ENCODE measurements at regions not wholly inside any gene's neighbourhood (a gene's known extent, or its start where the extent isn't known, plus 50 kb on each side); places are given as distances from the start of the nearest gene placed in this dataset.

GRCh38 chr3:30161375-30161774 is 445.0 kb upstream of the TGFBR2 start:
- H3K4me1 Mint-ChIP-seq: no peaks in the 10 kb centered on the region
- H3K4me3 Mint-ChIP-seq: no peak overlapping the region
- no peak for DNase-seq

GRCh38 chr3:30162579-30162978 is 443.8 kb upstream of the TGFBR2 start:
- Histone ChIP-seq H3K27me3 (ENCODE audit: control insufficient read depth, insufficient read depth, low read length, poor library complexity, severe bottlenecking) (no peaks in the 10 kb centered on the region), H3K36me3 (ENCODE audit: control insufficient read depth, insufficient read depth, low read length) (no peaks in the 10 kb centered on the region), H3K9me3 (ENCODE audit: control insufficient read depth, low read length) (peaks cover 15% of the 10 kb centered on the region), H3K4me3 (ENCODE audit: low read length) (no peak overlapping the region), H3K9ac (ENCODE audit: extremely low read depth, low read length, poor library complexity, severe bottlenecking) (no peak overlapping the region), H3K27ac (ENCODE audit: low read depth, low read length) (no peak overlapping the region), H3K4me1 (ENCODE audit: control insufficient read depth, insufficient read depth, low read length) (no peaks in the 10 kb centered on the region)
- Mint-ChIP-seq H3K4me1 (peaks cover under 1% of the 10 kb centered on the region), H3K9me3 (no peaks in the 10 kb centered on the region), H3K36me3 (ENCODE audit: low read depth) (no peaks in the 10 kb centered on the region), H3K27me3 (ENCODE audit: insufficient read depth) (no peaks in the 10 kb centered on the region), H3K27ac (no peak overlapping the region), H3K4me3 (no peak overlapping the region)
- DNase-seq: no peak
- TF ChIP-seq CTCF (conservative IDR thresholded peaks at IDR 0.05): no peak
- WGBS, 2 experiments (ENCODE audit: insufficient coverage in 1 of 2, insufficient read length in 1 of 2): 88 to 95% methylated on average over 1 to 3 of the region's 3 CpGs

More at GRCh38 chr3:30161375-30161774, 445.0 kb upstream of the TGFBR2 start:
- no peak overlapping the region for H3K9ac ChIP-seq (ENCODE audit: extremely low read depth, low read length, poor library complexity, severe bottlenecking)
- no peaks in the 10 kb centered on the region for H3K27me3 Mint-ChIP-seq (ENCODE audit: insufficient read depth)
- H3K36me3 ChIP-seq (ENCODE audit: control insufficient read depth, insufficient read depth, low read length): no peaks in the 10 kb centered on the region
- WGBS, 2 experiments (ENCODE audit: insufficient coverage in 1 of 2, insufficient read length in 1 of 2): 84 to 98% methylated on average over 3 to 6 of the region's 6 CpGs
- no peak for TF ChIP-seq CTCF (conservative IDR thresholded peaks at IDR 0.05)
- no peak overlapping the region for H3K27ac Mint-ChIP-seq
- no peak overlapping the region for H3K4me3 ChIP-seq (ENCODE audit: low read length)
- no peaks in the 10 kb centered on the region for H3K9me3 Mint-ChIP-seq
- H3K9me3 ChIP-seq (ENCODE audit: control insufficient read depth, low read length): peaks cover 12% of the 10 kb centered on the region
- H3K36me3 Mint-ChIP-seq (ENCODE audit: low read depth): no peaks in the 10 kb centered on the region
- H3K27me3 ChIP-seq (ENCODE audit: control insufficient read depth, insufficient read depth, low read length, poor library complexity, severe bottlenecking): no peaks in the 10 kb centered on the region
- H3K27ac ChIP-seq (ENCODE audit: low read depth, low read length): no peak overlapping the region
- H3K4me1 ChIP-seq (ENCODE audit: control insufficient read depth, insufficient read depth, low read length): no peaks in the 10 kb centered on the region

GRCh38 chr3:30166535-30166934 is 439.9 kb upstream of the TGFBR2 start:
- WGBS, 2 experiments (ENCODE audit: insufficient coverage in 1 of 2, insufficient read length in 1 of 2): 86 to 96% methylated on average over 2 to 4 of the region's 4 CpGs
- TF ChIP-seq CTCF (conservative IDR thresholded peaks at IDR 0.05): no peak
- H3K36me3 ChIP-seq (ENCODE audit: control insufficient read depth, insufficient read depth, low read length): no peaks in the 10 kb centered on the region

More at GRCh38 chr3:30166535-30166934, 439.9 kb upstream of the TGFBR2 start:
- Histone ChIP-seq H3K4me3 (ENCODE audit: low read length) (no peak overlapping the region), H3K27me3 (ENCODE audit: control insufficient read depth, insufficient read depth, low read length, poor library complexity, severe bottlenecking) (no peaks in the 10 kb centered on the region), H3K27ac (ENCODE audit: low read depth, low read length) (no peak overlapping the region), H3K9me3 (ENCODE audit: control insufficient read depth, low read length) (peaks cover 15% of the 10 kb centered on the region), H3K4me1 (ENCODE audit: control insufficient read depth, insufficient read depth, low read length) (no peaks in the 10 kb centered on the region), H3K9ac (ENCODE audit: extremely low read depth, low read length, poor library complexity, severe bottlenecking) (no peak overlapping the region)
- no peaks in the 10 kb centered on the region for H3K9me3 Mint-ChIP-seq
- H3K4me3 Mint-ChIP-seq: no peak overlapping the region
- no peak overlapping the region for H3K27ac Mint-ChIP-seq
- H3K36me3 Mint-ChIP-seq (ENCODE audit: low read depth): no peaks in the 10 kb centered on the region
- no peaks in the 10 kb centered on the region for H3K27me3 Mint-ChIP-seq (ENCODE audit: insufficient read depth)
- peaks cover 4% of the 10 kb centered on the region for H3K4me1 Mint-ChIP-seq
- no peak for DNase-seq

Measured in endodermal cell (in vitro differentiated cells).